MM.1S (cell line): ENCODE measurements at regions not wholly inside any gene's neighbourhood (a gene's known extent, or its start where the extent isn't known, plus 50 kb on each side); places are given as distances from the start of the nearest gene placed in this dataset.

Experiments used
- EZH2 ChIP-seq: fragments of 300-600 bp; sonication (generic); optimal IDR thresholded peaks from 2 replicates; pipeline ENCODE3; 2017; ENCODE audit warnings: low read depth, mild to moderate bottlenecking, antibody characterized with exemption, low read length, mixed read lengths
- EZH2phosphoT487 ChIP-seq: fragments of 300-600 bp; sonication (generic); IDR thresholded peaks from 2 replicates; pipeline ENCODE4 v1.6.1; 2018; ENCODE audit warnings: antibody characterized with exemption, low read length
- TF ChIP-seq, protein P1 (sequence below): fragments of 300-600 bp; sonication (generic); IDR thresholded peaks from 2 replicates; pipeline ENCODE4 v1.5.1; 2016; ENCODE audit warnings: antibody characterized with exemption, low read length, mixed read lengths

DNA sequence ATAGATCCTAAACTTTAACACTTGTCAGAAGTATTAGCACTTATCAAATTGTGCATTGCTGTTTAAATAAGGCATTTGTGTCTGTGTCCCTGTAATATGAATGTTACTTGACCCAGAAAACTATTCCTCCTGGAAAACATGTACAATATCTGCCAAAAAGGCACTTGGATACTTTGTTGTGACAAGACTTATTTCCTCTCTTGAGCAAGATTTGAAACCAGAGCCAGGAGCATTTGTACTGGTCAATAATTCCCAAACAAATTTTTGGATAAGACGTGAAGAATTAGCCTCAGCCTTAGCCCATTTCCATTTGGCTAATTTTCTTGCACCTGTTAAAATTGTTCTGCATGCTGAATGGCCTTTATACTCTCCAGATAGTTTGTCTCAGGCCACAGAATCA, 176.3 kb upstream of the GK2 start:
- TF ChIP-seq EZH2 (no peak), EZH2phosphoT487 (no peak)
- TF ChIP-seq, protein P1, sequence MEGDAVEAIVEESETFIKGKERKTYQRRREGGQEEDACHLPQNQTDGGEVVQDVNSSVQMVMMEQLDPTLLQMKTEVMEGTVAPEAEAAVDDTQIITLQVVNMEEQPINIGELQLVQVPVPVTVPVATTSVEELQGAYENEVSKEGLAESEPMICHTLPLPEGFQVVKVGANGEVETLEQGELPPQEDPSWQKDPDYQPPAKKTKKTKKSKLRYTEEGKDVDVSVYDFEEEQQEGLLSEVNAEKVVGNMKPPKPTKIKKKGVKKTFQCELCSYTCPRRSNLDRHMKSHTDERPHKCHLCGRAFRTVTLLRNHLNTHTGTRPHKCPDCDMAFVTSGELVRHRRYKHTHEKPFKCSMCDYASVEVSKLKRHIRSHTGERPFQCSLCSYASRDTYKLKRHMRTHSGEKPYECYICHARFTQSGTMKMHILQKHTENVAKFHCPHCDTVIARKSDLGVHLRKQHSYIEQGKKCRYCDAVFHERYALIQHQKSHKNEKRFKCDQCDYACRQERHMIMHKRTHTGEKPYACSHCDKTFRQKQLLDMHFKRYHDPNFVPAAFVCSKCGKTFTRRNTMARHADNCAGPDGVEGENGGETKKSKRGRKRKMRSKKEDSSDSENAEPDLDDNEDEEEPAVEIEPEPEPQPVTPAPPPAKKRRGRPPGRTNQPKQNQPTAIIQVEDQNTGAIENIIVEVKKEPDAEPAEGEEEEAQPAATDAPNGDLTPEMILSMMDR = no peak
